Spleen (tissue), 11 donors: ENCODE measurements at regions not wholly inside any gene's neighbourhood (a gene's known extent, or its start where the extent isn't known, plus 50 kb on each side); places are given as distances from the start of the nearest gene placed in this dataset.
"Not testable (repeated sequence)": the region's sequence is repeated elsewhere in the genome, so short reads cannot be mapped to it uniquely, and the experiment has no call there.

ENCODE experiments used
- DNase-seq: peaks from one replicate; pipeline ENCODE4 v3.0.0-alpha.2; 2020
- H3K27ac ChIP-seq, 8 donors: fragments of 200-600 bp; sonication (generic) in 7 of 8; 1 replicate in 4 of 8; 2 replicates in 4 of 8; pipeline versions ENCODE4 v1.5.0 to v1.8.0; 2016 to 2021; ENCODE audit warnings: inconsistent platforms in 4 of 8, mild to moderate bottlenecking in 4 of 8, moderate library complexity in 1 of 8
- H3K27me3 ChIP-seq, 7 donors: fragments of 200-600 bp; sonication (generic) in 6 of 7; replicated peaks in 1 of 7; 1 replicate in 4 of 7; 2 replicates in 3 of 7; pipeline versions ENCODE4 v1.5.0 to v1.8.0; 2016 to 2021; ENCODE audit warnings: inconsistent platforms in 3 of 7, mild to moderate bottlenecking in 1 of 7
- H3K36me3 ChIP-seq, 6 donors: fragments of 200-600 bp; sonication (generic) in 5 of 6; 1 replicate in 4 of 6; 2 replicates in 2 of 6; pipeline versions ENCODE4 v1.5.0 to v1.8.0; 2016 to 2021; ENCODE audit warnings: inconsistent platforms in 2 of 6
- H3K4me1 ChIP-seq, 6 donors: fragments of 200-600 bp; sonication (generic) in 5 of 6; 1 replicate in 3 of 6; 2 replicates in 3 of 6; pipeline versions ENCODE4 v1.5.0 to v1.8.0; 2016 to 2021; ENCODE audit warnings: inconsistent platforms in 3 of 6
- H3K4me3 ChIP-seq, 8 donors: fragments of 200-600 bp; sonication (generic) in 7 of 8; 1 replicate in 4 of 8; 2 replicates in 4 of 8; pipeline versions ENCODE4 v1.5.0 to v1.8.0; 2016 to 2021; ENCODE audit warnings: inconsistent platforms in 4 of 8, mild to moderate bottlenecking in 4 of 8, moderate library complexity in 2 of 8
- H3K9me3 ChIP-seq, 8 donors: fragments of 200-600 bp; sonication (generic) in 7 of 8; 1 replicate in 4 of 8; 2 replicates in 4 of 8; pipeline versions ENCODE4 v1.5.0 to v1.8.0; 2016 to 2021; ENCODE audit warnings: inconsistent platforms in 4 of 8
- POLR2A ChIP-seq, 3 donors: fragments of 450-650 bp; IDR thresholded peaks; one replicate each; pipeline ENCODE4 v1.5.1; 2017; ENCODE audit warnings: antibody characterized with exemption in 3 of 3, mild to moderate bottlenecking in 1 of 3
- POLR2AphosphoS5 ChIP-seq, 3 donors: sonication (generic); formaldehyde crosslinking; IDR thresholded peaks; one replicate each; pipeline ENCODE4 v1.5.1; 2017; ENCODE audit warnings: antibody characterized with exemption in 3 of 3
- whole genome bisulfite sequencing, 5 donors: extraction: QIAGEN DNeasy Blood & Tissue Kit in 3 of 5; methylation state at CpG; one replicate each; pipeline versions ENCODE4 v1.1.5 to v1.1.7; 2013 to 2018; 5-methylcytosine and 5-hydroxymethylcytosine counted together
- intact Hi-C: fragments of 100-400 bp; cut with DNase I; formaldehyde crosslinking; loops from one replicate; pipeline ENCODE4 v1.15.0; 2023; ENCODE audit warnings: low total_unique reads
- TF ChIP-seq, protein P1 (sequence below), 11 experiments: fragments of 200-600 bp in 7 of 11; fragments of 450-650 bp in 4 of 11; sonication (generic) in 4 of 11; IDR thresholded peaks in 8 of 11; conservative IDR thresholded peaks in 3 of 11; 1 replicate in 7 of 11; 2 replicates in 4 of 11; pipeline versions ENCODE4 v1.4.0 to v1.8.0; 2016 to 2021; ENCODE audit warnings: antibody characterized with exemption in 11 of 11, inconsistent platforms in 4 of 11, mild to moderate bottlenecking in 1 of 11
- donor health status: healthy with polysubstance abuse.
- donor health status: DM: no; HTN: no; CAD: no; lungs with moderate emphysema.
- donor health status: DM: no; HTN: no; CAD: no.
- donor health status: Bipolar disorder and iron deficiency.
- donor health status: healthy.
- donor health status: DM: no; HTN: no; CAD: no.
- donor health status: DM: yes; HTN: yes; CAD: no.

DNA sequence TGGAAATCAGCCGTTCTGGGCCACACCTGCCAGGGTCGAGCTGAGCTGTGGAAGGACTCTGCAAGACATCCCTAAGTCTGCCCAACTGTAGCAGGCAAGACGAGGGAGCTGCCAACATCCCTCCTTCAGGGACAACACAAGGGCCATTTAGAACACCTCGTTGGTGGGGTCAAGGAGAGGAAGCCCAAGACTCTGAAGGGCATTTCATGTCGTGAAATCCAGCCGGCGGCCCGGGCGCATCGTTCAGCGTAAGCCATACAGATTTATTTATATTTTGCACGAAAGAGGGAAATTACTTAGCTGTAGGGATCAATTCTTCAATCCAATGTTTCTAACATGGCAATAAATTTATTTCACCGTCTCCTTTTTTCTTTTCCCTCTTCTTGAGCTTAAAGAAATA, 101.7 kb upstream of the ZC3H12A start:
- no peak overlapping the region for H3K27ac ChIP-seq
- DNase-seq, result no peak
- no peaks in the 10 kb centered on the region for H3K36me3 ChIP-seq
- H3K9me3 ChIP-seq, result peaks cover 0 to 9% (median 0%) of the 10 kb centered on the region in 8 donors
- no peaks in the 10 kb centered on the region for H3K4me1 ChIP-seq
- H3K4me3 ChIP-seq, result no peak overlapping the region
- no peak for TF ChIP-seq POLR2A (IDR thresholded peaks at IDR 0.05)
- TF ChIP-seq POLR2AphosphoS5 (IDR thresholded peaks at IDR 0.05), result no peak
- whole genome bisulfite sequencing, 5 donors, result 78 to 84% (median 80%) methylated on average over 13 of the region's 13 CpGs
- intact Hi-C loops, result no loop called here
- H3K27me3 ChIP-seq, result peaks cover 0 to 5% (median 0%) of the 10 kb centered on the region in 7 donors

DNA sequence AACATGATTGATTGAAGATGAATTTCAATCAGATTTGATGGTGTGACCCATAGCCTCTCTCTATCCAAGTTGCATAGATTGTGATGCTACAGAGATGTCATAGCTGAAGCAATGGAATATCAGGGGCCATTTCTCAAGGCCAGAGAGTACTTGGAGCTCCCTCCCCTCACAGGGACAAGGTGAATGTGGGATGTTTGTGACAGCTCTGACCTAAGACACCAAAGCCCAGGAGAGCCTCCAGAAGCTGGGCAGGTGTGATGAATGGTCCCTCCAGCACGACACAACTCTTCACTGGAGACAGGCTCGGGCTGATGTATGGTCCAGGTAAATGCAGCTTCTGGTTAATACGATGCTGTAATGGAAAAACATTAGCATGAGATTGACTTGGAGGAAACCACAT, 101.0 kb upstream of the ZC3H12A start:
- DNase-seq, result no peak
- intact Hi-C loops, result no loop called here
- Histone ChIP-seq H3K9me3 (peaks cover 0 to 9% (median 0%) of the 10 kb centered on the region in 8 donors), H3K27ac (no peak overlapping the region), H3K4me3 (no peak overlapping the region), H3K4me1 (no peaks in the 10 kb centered on the region), H3K36me3 (no peaks in the 10 kb centered on the region), H3K27me3 (peaks cover 0 to 5% (median 0%) of the 10 kb centered on the region in 7 donors)
- no peak for TF ChIP-seq POLR2AphosphoS5 (IDR thresholded peaks at IDR 0.05)
- TF ChIP-seq, protein P1, sequence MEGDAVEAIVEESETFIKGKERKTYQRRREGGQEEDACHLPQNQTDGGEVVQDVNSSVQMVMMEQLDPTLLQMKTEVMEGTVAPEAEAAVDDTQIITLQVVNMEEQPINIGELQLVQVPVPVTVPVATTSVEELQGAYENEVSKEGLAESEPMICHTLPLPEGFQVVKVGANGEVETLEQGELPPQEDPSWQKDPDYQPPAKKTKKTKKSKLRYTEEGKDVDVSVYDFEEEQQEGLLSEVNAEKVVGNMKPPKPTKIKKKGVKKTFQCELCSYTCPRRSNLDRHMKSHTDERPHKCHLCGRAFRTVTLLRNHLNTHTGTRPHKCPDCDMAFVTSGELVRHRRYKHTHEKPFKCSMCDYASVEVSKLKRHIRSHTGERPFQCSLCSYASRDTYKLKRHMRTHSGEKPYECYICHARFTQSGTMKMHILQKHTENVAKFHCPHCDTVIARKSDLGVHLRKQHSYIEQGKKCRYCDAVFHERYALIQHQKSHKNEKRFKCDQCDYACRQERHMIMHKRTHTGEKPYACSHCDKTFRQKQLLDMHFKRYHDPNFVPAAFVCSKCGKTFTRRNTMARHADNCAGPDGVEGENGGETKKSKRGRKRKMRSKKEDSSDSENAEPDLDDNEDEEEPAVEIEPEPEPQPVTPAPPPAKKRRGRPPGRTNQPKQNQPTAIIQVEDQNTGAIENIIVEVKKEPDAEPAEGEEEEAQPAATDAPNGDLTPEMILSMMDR (IDR thresholded peaks at IDR 0.05 in 8 of 11, conservative IDR thresholded peaks at IDR 0.05 in 3 of 11), result no peak
- no peak for TF ChIP-seq POLR2A (IDR thresholded peaks at IDR 0.05)
- WGBS, 5 donors, result 77 to 84% (median 82%) methylated on average over 3 of the region's 3 CpGs

DNA sequence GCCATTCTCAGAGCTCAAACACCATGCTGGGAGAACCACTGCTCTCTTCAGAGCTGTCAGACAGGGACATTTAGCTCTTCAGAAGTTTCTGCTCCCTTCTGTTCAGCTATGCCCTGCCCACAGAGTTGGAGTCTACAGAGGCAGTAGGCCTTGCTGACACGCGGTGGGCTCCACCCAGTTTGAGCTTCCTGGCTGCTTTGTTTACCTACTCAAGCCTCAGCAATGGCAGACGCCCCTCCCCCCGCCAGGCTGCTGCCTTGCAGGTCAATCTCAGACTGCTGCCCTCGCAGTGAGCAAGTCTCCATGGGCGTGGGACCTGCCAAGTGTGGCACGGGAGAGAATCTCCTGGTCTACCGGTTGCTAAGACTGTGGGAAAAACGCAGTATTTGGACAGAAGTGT, 93.8 kb upstream of the ZC3H12A start:
- H3K4me3 ChIP-seq, intact Hi-C loops, H3K9me3 ChIP-seq, H3K27ac ChIP-seq, DNase-seq, H3K4me1 ChIP-seq, H3K36me3 ChIP-seq: not testable (repeated sequence)
- WGBS, 5 donors, result 46 to 65% (median 52%) methylated on average over 9 of the region's 9 CpGs
- H3K27me3 ChIP-seq, result peaks cover 0 to 39% (median 6%) of the 10 kb centered on the region in 7 donors

DNA sequence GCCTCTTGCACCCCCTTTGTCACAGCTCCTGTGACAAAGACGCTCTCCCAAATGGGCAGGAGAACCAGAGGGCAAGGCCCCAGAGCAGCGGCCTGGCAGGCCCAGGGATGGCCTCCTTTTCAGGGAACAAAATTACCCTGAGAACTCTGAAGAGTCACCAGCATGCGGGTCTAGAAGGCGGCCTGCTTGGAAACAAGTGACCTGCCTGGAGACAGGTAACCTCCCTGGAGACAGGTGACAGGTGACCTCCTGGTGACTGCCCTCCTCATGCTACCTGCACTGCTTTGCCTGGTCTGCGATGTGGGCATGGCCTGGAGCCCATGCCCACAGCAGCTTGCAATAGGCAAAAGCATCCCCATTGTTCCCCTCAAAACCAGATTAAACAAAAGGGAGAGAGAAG, 86.5 kb upstream of the ZC3H12A start:
- Histone ChIP-seq H3K4me3 (no peak overlapping the region), H3K27me3 (peaks cover 0 to 50% (median 0%) of the 10 kb centered on the region in 7 donors), H3K9me3 (no peaks in the 10 kb centered on the region), H3K27ac (no peak overlapping the region), H3K36me3 (no peaks in the 10 kb centered on the region), H3K4me1 (no peaks in the 10 kb centered on the region)
- intact Hi-C loops, result no loop called here
- TF ChIP-seq, protein P1 (IDR thresholded peaks at IDR 0.05 in 8 of 11, conservative IDR thresholded peaks at IDR 0.05 in 3 of 11), result no peak
- TF ChIP-seq POLR2AphosphoS5 (IDR thresholded peaks at IDR 0.05), result no peak
- no peak for TF ChIP-seq POLR2A (IDR thresholded peaks at IDR 0.05)
- WGBS, 5 donors, result 67 to 92% (median 87%) methylated on average over 3 to 5 of the region's 5 CpGs
- DNase-seq, result no peak

DNA sequence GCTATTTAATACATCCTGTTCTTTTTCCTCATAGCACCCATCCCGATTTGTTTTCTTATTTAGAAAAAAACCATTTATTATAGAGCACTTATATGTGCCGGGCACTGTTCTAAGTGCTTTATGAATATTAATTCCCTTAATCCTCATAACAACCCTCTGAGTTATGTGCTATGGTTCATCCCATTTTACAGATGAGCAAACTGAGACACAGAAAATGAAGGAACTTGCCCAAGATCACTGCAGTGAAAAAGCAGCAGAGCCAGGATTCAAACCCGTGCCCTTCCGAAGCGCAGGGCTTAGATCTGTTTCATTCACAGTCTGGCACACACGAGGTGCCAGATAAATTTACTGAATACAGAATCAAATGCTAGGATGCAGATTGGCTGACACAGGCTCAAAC, 85.1 kb upstream of the ZC3H12A start:
- intact Hi-C loops, result no loop called here
- H3K36me3 ChIP-seq, result no peaks in the 10 kb centered on the region
- no peaks in the 10 kb centered on the region for H3K9me3 ChIP-seq
- no peak overlapping the region for H3K4me3 ChIP-seq
- DNase-seq, result no peak
- no peak overlapping the region for H3K27ac ChIP-seq
- 80 to 88% (median 86%) methylated on average over 6 of the region's 6 CpGs for WGBS, 5 donors
- no peak for TF ChIP-seq POLR2AphosphoS5 (IDR thresholded peaks at IDR 0.05)
- TF ChIP-seq POLR2A (IDR thresholded peaks at IDR 0.05), result no peak
- TF ChIP-seq, protein P1 (IDR thresholded peaks at IDR 0.05 in 8 of 11, conservative IDR thresholded peaks at IDR 0.05 in 3 of 11), result no peak
- no peaks in the 10 kb centered on the region for H3K4me1 ChIP-seq
- peaks cover 0 to 57% (median 3%) of the 10 kb centered on the region in 7 donors for H3K27me3 ChIP-seq
